ENCODE measurements at regions not wholly inside any gene's neighbourhood (a gene's known extent, or its start where the extent isn't known, plus 50 kb on each side); places are given as distances from the start of the nearest gene placed in this dataset.

DNA sequence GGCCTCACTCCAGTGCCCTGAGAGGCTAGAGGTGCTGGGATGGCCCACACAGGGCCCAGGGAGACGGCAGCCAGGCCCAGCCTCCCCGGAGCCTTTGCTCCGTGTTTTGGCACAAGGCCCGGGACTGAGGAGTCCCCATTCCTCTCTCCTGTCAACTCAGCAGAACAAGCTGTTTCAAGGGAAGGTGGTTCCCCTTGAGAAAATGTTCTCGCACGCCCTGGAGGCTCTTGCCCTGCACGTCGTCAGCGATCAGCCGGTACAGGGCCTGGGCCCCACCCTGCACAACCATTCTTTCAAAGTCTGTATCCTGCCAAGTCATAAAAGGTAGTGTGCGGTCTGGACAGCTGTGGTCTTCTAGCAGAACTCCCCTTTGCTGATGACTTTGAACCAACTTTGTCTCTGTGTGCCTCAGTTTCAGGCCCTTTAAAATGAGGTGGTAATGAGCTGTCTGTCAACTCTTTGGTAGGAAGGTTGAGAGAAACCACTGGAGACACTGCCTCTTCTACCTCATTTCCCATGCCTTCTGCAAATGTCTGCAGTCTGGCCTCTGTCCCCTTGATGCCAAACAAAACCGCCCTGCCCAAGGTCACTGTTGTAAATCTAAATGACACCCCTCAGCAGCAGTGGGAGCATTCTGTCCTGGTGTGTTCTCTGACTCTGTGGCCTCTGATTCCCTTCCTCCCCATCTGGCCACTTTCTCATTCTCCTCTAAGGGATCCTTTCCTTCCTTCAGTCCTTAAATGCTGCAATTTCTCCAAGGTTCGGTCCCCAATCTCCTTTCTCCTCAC, 138.6 kb upstream of the JUN start:
- TF ChIP-seq, protein P1, sequence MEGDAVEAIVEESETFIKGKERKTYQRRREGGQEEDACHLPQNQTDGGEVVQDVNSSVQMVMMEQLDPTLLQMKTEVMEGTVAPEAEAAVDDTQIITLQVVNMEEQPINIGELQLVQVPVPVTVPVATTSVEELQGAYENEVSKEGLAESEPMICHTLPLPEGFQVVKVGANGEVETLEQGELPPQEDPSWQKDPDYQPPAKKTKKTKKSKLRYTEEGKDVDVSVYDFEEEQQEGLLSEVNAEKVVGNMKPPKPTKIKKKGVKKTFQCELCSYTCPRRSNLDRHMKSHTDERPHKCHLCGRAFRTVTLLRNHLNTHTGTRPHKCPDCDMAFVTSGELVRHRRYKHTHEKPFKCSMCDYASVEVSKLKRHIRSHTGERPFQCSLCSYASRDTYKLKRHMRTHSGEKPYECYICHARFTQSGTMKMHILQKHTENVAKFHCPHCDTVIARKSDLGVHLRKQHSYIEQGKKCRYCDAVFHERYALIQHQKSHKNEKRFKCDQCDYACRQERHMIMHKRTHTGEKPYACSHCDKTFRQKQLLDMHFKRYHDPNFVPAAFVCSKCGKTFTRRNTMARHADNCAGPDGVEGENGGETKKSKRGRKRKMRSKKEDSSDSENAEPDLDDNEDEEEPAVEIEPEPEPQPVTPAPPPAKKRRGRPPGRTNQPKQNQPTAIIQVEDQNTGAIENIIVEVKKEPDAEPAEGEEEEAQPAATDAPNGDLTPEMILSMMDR (IDR thresholded peaks at IDR 0.05) = no peak
- TF ChIP-seq POLR2AphosphoS5 (IDR thresholded peaks at IDR 0.05; ENCODE audit: low read depth, low read length) = no peak
- TF ChIP-seq, protein P2, sequence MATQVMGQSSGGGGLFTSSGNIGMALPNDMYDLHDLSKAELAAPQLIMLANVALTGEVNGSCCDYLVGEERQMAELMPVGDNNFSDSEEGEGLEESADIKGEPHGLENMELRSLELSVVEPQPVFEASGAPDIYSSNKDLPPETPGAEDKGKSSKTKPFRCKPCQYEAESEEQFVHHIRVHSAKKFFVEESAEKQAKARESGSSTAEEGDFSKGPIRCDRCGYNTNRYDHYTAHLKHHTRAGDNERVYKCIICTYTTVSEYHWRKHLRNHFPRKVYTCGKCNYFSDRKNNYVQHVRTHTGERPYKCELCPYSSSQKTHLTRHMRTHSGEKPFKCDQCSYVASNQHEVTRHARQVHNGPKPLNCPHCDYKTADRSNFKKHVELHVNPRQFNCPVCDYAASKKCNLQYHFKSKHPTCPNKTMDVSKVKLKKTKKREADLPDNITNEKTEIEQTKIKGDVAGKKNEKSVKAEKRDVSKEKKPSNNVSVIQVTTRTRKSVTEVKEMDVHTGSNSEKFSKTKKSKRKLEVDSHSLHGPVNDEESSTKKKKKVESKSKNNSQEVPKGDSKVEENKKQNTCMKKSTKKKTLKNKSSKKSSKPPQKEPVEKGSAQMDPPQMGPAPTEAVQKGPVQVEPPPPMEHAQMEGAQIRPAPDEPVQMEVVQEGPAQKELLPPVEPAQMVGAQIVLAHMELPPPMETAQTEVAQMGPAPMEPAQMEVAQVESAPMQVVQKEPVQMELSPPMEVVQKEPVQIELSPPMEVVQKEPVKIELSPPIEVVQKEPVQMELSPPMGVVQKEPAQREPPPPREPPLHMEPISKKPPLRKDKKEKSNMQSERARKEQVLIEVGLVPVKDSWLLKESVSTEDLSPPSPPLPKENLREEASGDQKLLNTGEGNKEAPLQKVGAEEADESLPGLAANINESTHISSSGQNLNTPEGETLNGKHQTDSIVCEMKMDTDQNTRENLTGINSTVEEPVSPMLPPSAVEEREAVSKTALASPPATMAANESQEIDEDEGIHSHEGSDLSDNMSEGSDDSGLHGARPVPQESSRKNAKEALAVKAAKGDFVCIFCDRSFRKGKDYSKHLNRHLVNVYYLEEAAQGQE (IDR thresholded peaks at IDR 0.05; ENCODE audit: insufficient read depth in 1 of 2, low read depth in 2 of 2, low read length in 1 of 2) = no peak
- TF ChIP-seq SIN3A (IDR thresholded peaks at IDR 0.05; ENCODE audit: borderline replicate concordance, insufficient read depth, low read depth, low read length) = no peak
